Keratinocyte (primary cell): ENCODE measurements at regions not wholly inside any gene's neighbourhood (a gene's known extent, or its start where the extent isn't known, plus 50 kb on each side); places are given as distances from the start of the nearest gene placed in this dataset.

Experiments used
- CTCF ChIP-seq, 3 experiments: IDR thresholded peaks in 1 of 3; conservative IDR thresholded peaks in 1 of 3; optimal IDR thresholded peaks in 1 of 3; 2 replicates in 2 of 3; 3 replicates in 1 of 3; pipeline versions ENCODE3 to v1.5.1; 2011; ENCODE audit warnings: low read length in 3 of 3, mild to moderate bottlenecking in 3 of 3, moderate library complexity in 2 of 3, control low read depth in 1 of 3, inconsistent platforms in 1 of 3; ENCODE audit not compliant: insufficient read depth in 2 of 3; ENCODE audit errors: extremely low read depth in 1 of 3
- EZH2 ChIP-seq: IDR thresholded peaks from one replicate; pipeline ENCODE4 v1.6.1; 2012; ENCODE audit warnings: inconsistent platforms, mild to moderate bottlenecking, low read length, moderate library complexity

- no peak for TF ChIP-seq CTCF (optimal IDR thresholded peaks at IDR 0.05 in 1 of 3, IDR thresholded peaks at IDR 0.05 in 1 of 3, conservative IDR thresholded peaks at IDR 0.05 in 1 of 3; ENCODE audit: extremely low read depth in 1 of 3, insufficient read depth in 2 of 3, low read length in 3 of 3)
- TF ChIP-seq EZH2, result no peak
Measured at GRCh38 chr10:131652438-131653139, 248.2 kb upstream of the PPP2R2D start.
